Transverse colon (tissue), 4 donors: ENCODE measurements at regions not wholly inside any gene's neighbourhood (a gene's known extent, or its start where the extent isn't known, plus 50 kb on each side); places are given as distances from the start of the nearest gene placed in this dataset.
A peak's percentile ranks its signal among the peaks of the same experiment; 100 is the strongest.

Source experiments
- DNase-seq: peaks from one replicate; pipeline ENCODE4 v3.0.0-alpha.2; 2019
- H3K27ac ChIP-seq, 4 donors: fragments of 200-600 bp; sonication (generic); 2 replicates each; pipeline ENCODE4 v1.5.1; 2016 to 2018; ENCODE audit warnings: inconsistent platforms in 4 of 4
- H3K27me3 ChIP-seq: fragments of 200-600 bp; sonication (generic); 2 replicates; pipeline ENCODE4 v1.5.1; 2017; ENCODE audit warnings: inconsistent platforms
- H3K36me3 ChIP-seq, 4 donors: fragments of 200-600 bp; sonication (generic); 2 replicates each; pipeline ENCODE4 v1.5.1; 2017 to 2019; ENCODE audit warnings: inconsistent platforms in 4 of 4
- H3K4me1 ChIP-seq, 4 donors: fragments of 200-600 bp; sonication (generic); 2 replicates each; pipeline ENCODE4 v1.5.1; 2017 to 2020; ENCODE audit warnings: inconsistent platforms in 4 of 4
- H3K4me3 ChIP-seq, 4 donors: fragments of 200-600 bp; sonication (generic); 1 replicate in 1 of 4; 2 replicates in 3 of 4; pipeline versions ENCODE4 v1.5.1 to v1.6.1; 2017 to 2019; ENCODE audit warnings: inconsistent platforms in 4 of 4
- H3K9me3 ChIP-seq, 2 donors: fragments of 200-600 bp; sonication (generic); 2 replicates each; pipeline ENCODE4 v1.5.1; 2017 to 2019; ENCODE audit warnings: inconsistent platforms in 2 of 2
- EP300 ChIP-seq: sonication (generic); formaldehyde crosslinking; IDR thresholded peaks from one replicate; pipeline ENCODE4 v1.6.1; 2017; ENCODE audit warnings: antibody characterized with exemption, low read depth
- POLR2A ChIP-seq: fragments of 450-650 bp; IDR thresholded peaks from one replicate; pipeline ENCODE4 v1.6.1; 2016; ENCODE audit warnings: antibody characterized with exemption, mild to moderate bottlenecking, moderate library complexity
- POLR2AphosphoS5 ChIP-seq, 3 donors: sonication (generic); formaldehyde crosslinking; IDR thresholded peaks; one replicate each; pipeline ENCODE4 v1.6.1; 2016; ENCODE audit warnings: antibody characterized with exemption in 3 of 3
- WGBS, 2 donors: methylation state at CpG; one replicate each; pipeline ENCODE4 v1.1.5; 2018; ENCODE audit warnings: low coverage in 1 of 2; 5-methylcytosine and 5-hydroxymethylcytosine counted together
- in situ Hi-C, 4 donors: fragments of 200-750 bp; cut with MboI; loops; one replicate each; pipeline versions ENCODE4 v1.15.0 to v1.15.1; 2017; ENCODE audit warnings: low sequenced_read_pairs in 3 of 4, low pct_ligation_motif_present in 1 of 4, low pct_unique_long_range_greater_than_20kb in 1 of 4
- intact Hi-C: fragments of 100-400 bp; cut with DNase I; formaldehyde crosslinking; loops from one replicate; pipeline ENCODE4 v1.15.1; 2023; ENCODE audit warnings: low total_unique reads
- TF ChIP-seq, protein P1 (sequence below), 5 experiments: fragments of 200-600 bp in 3 of 5; fragments of 450-650 bp in 2 of 5; sonication (generic) in 3 of 5; IDR thresholded peaks; 1 replicate in 2 of 5; 2 replicates in 3 of 5; pipeline ENCODE4 v1.5.1; 2016 to 2017; ENCODE audit warnings: antibody characterized with exemption in 5 of 5, inconsistent platforms in 3 of 5, mild to moderate bottlenecking in 2 of 5, moderate library complexity in 1 of 5

DNA sequence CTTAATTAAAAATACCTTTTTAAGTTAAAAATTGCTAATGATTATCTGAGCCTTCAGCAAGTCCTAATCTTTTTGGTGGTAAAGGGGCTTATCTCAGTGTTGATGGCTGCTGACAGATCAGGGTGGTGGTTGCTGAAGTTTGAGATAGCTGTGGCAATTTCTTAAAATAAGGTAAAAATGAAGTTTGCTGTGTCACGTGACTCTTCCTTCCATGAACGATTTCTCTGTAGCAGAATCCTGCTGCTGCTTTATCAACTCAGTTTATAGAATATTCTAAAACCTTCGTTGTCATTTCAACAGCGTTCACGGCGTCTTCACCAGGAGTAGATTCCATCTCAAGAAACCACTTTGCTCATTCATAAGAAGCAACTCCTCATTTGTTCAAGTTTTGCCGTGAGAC lies 110.1 kb downstream of the SUCNR1 start:
- H3K4me1 ChIP-seq: peaks cover 0 to 34% (median 15%) of the 10 kb centered on the region in 4 donors
- TF ChIP-seq EP300: no peak
- TF ChIP-seq, protein P1, sequence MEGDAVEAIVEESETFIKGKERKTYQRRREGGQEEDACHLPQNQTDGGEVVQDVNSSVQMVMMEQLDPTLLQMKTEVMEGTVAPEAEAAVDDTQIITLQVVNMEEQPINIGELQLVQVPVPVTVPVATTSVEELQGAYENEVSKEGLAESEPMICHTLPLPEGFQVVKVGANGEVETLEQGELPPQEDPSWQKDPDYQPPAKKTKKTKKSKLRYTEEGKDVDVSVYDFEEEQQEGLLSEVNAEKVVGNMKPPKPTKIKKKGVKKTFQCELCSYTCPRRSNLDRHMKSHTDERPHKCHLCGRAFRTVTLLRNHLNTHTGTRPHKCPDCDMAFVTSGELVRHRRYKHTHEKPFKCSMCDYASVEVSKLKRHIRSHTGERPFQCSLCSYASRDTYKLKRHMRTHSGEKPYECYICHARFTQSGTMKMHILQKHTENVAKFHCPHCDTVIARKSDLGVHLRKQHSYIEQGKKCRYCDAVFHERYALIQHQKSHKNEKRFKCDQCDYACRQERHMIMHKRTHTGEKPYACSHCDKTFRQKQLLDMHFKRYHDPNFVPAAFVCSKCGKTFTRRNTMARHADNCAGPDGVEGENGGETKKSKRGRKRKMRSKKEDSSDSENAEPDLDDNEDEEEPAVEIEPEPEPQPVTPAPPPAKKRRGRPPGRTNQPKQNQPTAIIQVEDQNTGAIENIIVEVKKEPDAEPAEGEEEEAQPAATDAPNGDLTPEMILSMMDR (IDR thresholded peaks at IDR 0.05): no peak
- no peak for TF ChIP-seq POLR2AphosphoS5 (IDR thresholded peaks at IDR 0.05)
- no peak for TF ChIP-seq POLR2A
- no peaks in the 10 kb centered on the region for H3K27me3 ChIP-seq
- peaks cover 0 to 5% of the 10 kb centered on the region in 2 donors for H3K9me3 ChIP-seq
- intact Hi-C loops: no loop called here
- H3K4me3 ChIP-seq: no peak overlapping the region
- in situ Hi-C loops: no loop called here
- no peak overlapping the region for H3K27ac ChIP-seq
- no peak for DNase-seq
- no peaks in the 10 kb centered on the region for H3K36me3 ChIP-seq
- 93 to 94% methylated on average over 6 to 7 of the region's 7 CpGs for WGBS, 2 donors

DNA sequence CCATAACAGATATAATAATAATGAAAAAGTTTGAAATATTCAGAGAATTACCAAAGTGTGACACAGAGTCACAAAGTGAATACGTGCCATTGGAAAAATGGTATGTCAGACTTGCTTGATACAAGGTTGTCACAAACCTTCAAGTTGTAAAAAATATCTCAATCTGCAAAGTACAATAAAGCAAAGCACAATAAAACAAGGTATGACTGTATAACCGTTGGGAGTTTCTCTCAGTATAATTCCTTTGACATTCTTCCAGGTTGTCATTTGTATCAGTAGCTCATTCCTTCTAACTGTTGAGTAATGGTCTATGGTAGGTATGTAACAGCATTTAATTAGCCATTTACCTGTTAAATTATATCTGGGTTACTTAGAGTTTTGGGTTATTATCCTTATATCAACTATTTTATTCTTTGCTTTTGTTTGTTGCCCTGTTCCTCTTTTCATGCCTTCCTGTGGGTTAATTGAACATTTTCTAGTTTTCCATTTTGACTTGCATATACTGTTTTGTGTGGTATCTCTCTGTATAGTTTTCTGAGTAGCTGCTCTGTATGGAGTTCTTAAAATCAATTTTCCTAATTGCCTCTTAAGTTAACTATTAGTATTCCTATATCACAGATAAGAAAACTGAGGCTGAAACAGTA lies 112.5 kb downstream of the SUCNR1 start:
- no peaks in the 10 kb centered on the region for H3K27me3 ChIP-seq
- 43 to 44% methylated on average over 2 of the region's 2 CpGs for WGBS, 2 donors
- TF ChIP-seq POLR2AphosphoS5 (IDR thresholded peaks at IDR 0.05): peak in 1 of 3 donors; percentile 21
- no peak for TF ChIP-seq EP300
- no peaks in the 10 kb centered on the region for H3K36me3 ChIP-seq
- intact Hi-C loops: no loop called here
- no peak for DNase-seq
- H3K4me1 ChIP-seq: peaks cover 0 to 54% (median 15%) of the 10 kb centered on the region in 4 donors
- peaks cover 0 to 5% of the 10 kb centered on the region in 2 donors for H3K9me3 ChIP-seq
- H3K27ac ChIP-seq: peak overlapping the region; percentile 19 to 64 (median 59)
- in situ Hi-C loops: no loop called here
- no peak overlapping the region for H3K4me3 ChIP-seq

DNA sequence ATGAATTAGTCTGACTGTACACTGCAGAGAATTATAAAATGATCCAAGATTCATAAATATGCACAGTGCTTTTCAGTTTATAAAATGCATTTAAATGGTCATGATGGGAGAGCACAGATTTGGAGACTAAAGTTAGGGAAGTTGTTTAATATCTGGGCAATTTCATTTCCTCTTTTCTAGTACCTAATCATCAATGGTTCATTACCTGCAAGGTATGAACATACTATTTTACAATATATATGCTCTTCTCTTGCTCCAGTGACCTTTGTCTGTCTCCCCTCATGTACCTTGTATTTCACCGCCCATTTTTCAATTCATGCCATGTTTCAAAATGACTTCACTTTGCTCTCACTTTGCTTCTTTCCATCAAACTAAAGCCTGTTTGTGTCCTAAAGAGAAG lies 114.5 kb downstream of the SUCNR1 start:
- intact Hi-C loops: no loop called here
- Histone ChIP-seq H3K36me3 (no peaks in the 10 kb centered on the region), H3K27ac (no peak overlapping the region), H3K9me3 (peaks cover 0 to 5% of the 10 kb centered on the region in 2 donors), H3K4me1 (peaks cover 3 to 73% (median 25%) of the 10 kb centered on the region in 4 donors), H3K27me3 (no peaks in the 10 kb centered on the region), H3K4me3 (no peak overlapping the region)
- WGBS, 2 donors: 86 to 92% methylated on average over 1 of the region's 1 CpG
- in situ Hi-C loops: no loop called here
- TF ChIP-seq POLR2A: no peak
- no peak for TF ChIP-seq EP300
- DNase-seq: no peak

DNA sequence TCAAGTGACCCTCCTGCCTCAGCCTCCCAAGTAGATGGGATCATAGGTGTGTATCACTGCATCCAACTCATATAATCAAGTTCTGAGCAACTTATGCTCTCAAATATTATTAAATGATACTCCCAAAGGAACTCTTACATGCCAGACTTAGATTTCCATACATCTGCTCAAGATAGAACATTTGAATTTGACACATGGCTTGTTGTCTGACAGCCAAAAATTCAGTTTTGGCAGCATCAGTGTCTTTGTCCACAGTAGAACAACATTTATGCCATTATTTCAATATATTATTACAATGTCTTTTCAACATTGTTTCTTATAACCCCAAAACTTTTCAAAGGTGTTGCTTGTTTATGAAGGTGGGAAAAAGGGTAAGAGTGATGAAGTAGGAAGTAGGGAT lies 116.2 kb downstream of the SUCNR1 start:
- H3K9me3 ChIP-seq: peaks cover 0 to 5% of the 10 kb centered on the region in 2 donors
- H3K27ac ChIP-seq: peak overlapping the region in 2 of 4 donors; percentile 58 to 62
- DNase-seq: no peak
- peaks cover 3 to 80% (median 28%) of the 10 kb centered on the region in 4 donors for H3K4me1 ChIP-seq
- TF ChIP-seq POLR2A (no peak), POLR2AphosphoS5 (IDR thresholded peaks at IDR 0.05) (no peak), EP300 (no peak)
- TF ChIP-seq, protein P1 (IDR thresholded peaks at IDR 0.05): no peak
- H3K36me3 ChIP-seq: no peaks in the 10 kb centered on the region
- intact Hi-C loops (no loop called here), in situ Hi-C loops (no loop called here)
- no peak overlapping the region for H3K4me3 ChIP-seq
- H3K27me3 ChIP-seq: no peaks in the 10 kb centered on the region

DNA sequence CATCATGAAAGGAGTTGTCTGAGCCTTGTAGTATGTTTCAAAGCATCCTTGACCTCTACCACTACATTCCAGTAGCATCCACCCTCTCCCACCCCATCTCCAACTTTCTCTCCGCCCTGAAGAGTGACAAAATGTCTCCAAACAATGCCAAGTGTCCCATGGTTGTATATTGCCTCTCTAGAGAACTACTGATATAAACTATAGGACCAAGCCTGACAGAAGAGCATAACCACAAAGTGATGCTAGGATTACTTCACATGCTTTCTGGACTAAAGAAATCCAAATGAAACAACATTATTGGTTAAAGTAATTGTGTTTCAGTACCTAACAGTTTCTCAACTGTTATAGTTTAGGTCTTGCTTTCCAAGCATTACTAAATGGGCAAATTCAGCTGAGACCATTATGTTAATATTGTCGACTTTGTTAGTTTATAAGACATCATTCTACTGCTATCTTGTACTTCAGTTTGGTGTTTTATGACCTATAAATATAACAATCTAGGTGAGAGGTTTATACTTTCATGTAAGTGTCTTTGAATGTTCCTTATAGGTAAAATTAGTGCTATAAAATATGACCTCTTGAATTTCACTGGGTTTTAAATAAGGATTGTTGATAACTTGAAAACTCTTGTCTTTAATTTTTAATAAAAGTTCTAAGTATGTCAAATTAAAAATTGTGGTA lies 117.4 kb downstream of the SUCNR1 start:
- intact Hi-C loops (no loop called here), in situ Hi-C loops (no loop called here)
- Histone ChIP-seq H3K4me3 (no peak overlapping the region), H3K4me1 (peaks cover 3 to 72% (median 25%) of the 10 kb centered on the region in 4 donors), H3K27ac (peak overlapping the region; percentile 43 to 62 (median 52)), H3K36me3 (no peaks in the 10 kb centered on the region), H3K27me3 (no peaks in the 10 kb centered on the region), H3K9me3 (no peaks in the 10 kb centered on the region)
- DNase-seq: no peak
- no peak for TF ChIP-seq POLR2A
- 34 to 39% methylated on average over 2 of the region's 2 CpGs for WGBS, 2 donors
